Ovary (tissue), 7 donors: ENCODE measurements at regions not wholly inside any gene's neighbourhood (a gene's known extent, or its start where the extent isn't known, plus 50 kb on each side); places are given as distances from the start of the nearest gene placed in this dataset.

Experiments
- DNase-seq, 5 donors: peaks; one replicate each; pipeline ENCODE4 v3.0.0-alpha.2; 2019 to 2020
- H3K27ac ChIP-seq, 2 donors: fragments of 200-600 bp; one replicate each; pipeline versions ENCODE4 v1.5.1 to v1.8.0; 2019 to 2022
- H3K27me3 ChIP-seq: fragments of 200-600 bp; one replicate; pipeline ENCODE4 v1.8.0; 2022
- H3K36me3 ChIP-seq: fragments of 200-600 bp; sonication (generic); one replicate; pipeline ENCODE4 v1.5.1; 2019
- H3K4me1 ChIP-seq: one replicate; pipeline ENCODE4 v1.8.1; 2013; ENCODE audit warnings: mild to moderate bottlenecking, moderate library complexity; ENCODE audit not compliant: insufficient read depth
- H3K4me3 ChIP-seq: fragments of 200-600 bp; sonication (generic); one replicate; pipeline ENCODE4 v1.5.1; 2017
- H3K9me3 ChIP-seq, 2 donors: fragments of 200-600 bp in 1 of 2; sonication (generic) in 1 of 2; one replicate each; pipeline versions ENCODE4 v1.5.1 to v1.8.1; 2013 to 2019; ENCODE audit warnings: mild to moderate bottlenecking in 1 of 2, moderate library complexity in 1 of 2
- EP300 ChIP-seq: sonication (generic); formaldehyde crosslinking; IDR thresholded peaks from one replicate; pipeline ENCODE4 v1.6.1; 2017; ENCODE audit warnings: antibody characterized with exemption
- POLR2A ChIP-seq: fragments of 450-650 bp; IDR thresholded peaks from one replicate; pipeline ENCODE4 v1.6.1; 2017; ENCODE audit warnings: antibody characterized with exemption, mild to moderate bottlenecking, moderate library complexity
- WGBS, 3 donors: extraction: QIAGEN DNeasy Blood & Tissue Kit in 1 of 3; methylation state at CpG; one replicate each; pipeline versions ENCODE4 v1.1.5 to v1.1.7; 2013 to 2017; 5-methylcytosine and 5-hydroxymethylcytosine counted together
- intact Hi-C, 4 donors: fragments of 100-400 bp; cut with DNase I; formaldehyde crosslinking; loops; one replicate each; pipeline versions ENCODE4 v1.11.0 to v1.15.1; 2022 to 2023
- TF ChIP-seq, protein P1 (sequence below), 3 donors: fragments of 450-650 bp in 2 of 3; fragments of 200-600 bp in 1 of 3; IDR thresholded peaks; one replicate each; pipeline versions ENCODE4 v1.5.1 to v1.8.0; 2016 to 2022; ENCODE audit warnings: antibody characterized with exemption in 3 of 3, mild to moderate bottlenecking in 1 of 3
- donor health status: DM: no; HTN: no; CAD: no; lungs with moderate emphysema.
- donor health status: DM: no; HTN: no; CAD: no.
- donor health status: Bipolar disorder and iron deficiency.
- donor health status: DM: no; HTN: no; CAD: no.
- donor health status: DM: yes; HTN: yes; CAD: no.

DNA sequence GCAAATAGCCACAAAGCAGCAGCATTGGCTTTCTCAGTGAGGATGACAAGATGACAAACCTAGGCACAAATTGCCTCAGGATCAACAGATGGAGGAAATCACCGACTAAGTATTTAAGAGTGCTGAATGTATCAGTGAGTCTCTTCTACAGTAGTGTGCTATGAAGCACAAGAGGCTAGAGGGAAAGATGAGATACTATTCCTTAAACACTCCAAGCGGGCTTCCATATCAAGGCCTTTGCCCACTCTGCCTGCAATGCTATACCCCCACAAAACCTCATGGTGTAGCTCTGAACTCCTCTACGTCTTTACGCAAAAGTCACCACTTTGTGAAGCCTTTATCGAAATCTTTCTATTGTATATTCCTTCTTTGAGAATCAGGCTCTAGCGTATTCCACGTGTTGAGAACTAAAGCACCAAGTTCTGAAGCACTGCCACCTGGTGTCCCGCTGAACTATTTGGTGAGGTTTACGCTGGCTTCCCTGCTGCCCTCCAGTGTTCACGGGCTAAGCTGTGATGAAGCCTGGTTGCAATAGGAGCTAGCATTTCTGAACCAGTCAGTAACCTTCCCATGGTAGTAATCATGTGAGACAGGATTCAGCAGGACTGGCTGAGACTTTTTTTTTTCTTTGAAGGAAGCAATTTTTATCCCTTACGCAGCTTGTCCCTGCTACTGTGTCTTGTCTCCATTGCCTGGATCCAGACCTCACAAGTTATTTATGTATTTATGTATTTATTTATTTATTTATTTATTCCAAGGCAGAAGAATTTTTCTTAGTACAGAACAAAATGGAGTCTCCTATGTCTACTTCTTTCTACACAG lies 426.5 kb upstream of the OR4E1 start:
- peak; percentile 36 to 79 (median 63) for DNase-seq
- intact Hi-C loops = no loop called here
- H3K27ac ChIP-seq = no peak overlapping the region
- no peak overlapping the region for H3K4me3 ChIP-seq
- TF ChIP-seq, protein P1, sequence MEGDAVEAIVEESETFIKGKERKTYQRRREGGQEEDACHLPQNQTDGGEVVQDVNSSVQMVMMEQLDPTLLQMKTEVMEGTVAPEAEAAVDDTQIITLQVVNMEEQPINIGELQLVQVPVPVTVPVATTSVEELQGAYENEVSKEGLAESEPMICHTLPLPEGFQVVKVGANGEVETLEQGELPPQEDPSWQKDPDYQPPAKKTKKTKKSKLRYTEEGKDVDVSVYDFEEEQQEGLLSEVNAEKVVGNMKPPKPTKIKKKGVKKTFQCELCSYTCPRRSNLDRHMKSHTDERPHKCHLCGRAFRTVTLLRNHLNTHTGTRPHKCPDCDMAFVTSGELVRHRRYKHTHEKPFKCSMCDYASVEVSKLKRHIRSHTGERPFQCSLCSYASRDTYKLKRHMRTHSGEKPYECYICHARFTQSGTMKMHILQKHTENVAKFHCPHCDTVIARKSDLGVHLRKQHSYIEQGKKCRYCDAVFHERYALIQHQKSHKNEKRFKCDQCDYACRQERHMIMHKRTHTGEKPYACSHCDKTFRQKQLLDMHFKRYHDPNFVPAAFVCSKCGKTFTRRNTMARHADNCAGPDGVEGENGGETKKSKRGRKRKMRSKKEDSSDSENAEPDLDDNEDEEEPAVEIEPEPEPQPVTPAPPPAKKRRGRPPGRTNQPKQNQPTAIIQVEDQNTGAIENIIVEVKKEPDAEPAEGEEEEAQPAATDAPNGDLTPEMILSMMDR (IDR thresholded peaks at IDR 0.05) = peak; percentile 27 to 75 (median 52)
- no peak for TF ChIP-seq POLR2A
- H3K36me3 ChIP-seq = no peaks in the 10 kb centered on the region
- H3K9me3 ChIP-seq = no peaks in the 10 kb centered on the region
- H3K4me1 ChIP-seq = peaks cover 6% of the 10 kb centered on the region
- no peaks in the 10 kb centered on the region for H3K27me3 ChIP-seq
- WGBS, 3 donors = 28 to 36% (median 34%) methylated on average over 11 of the region's 11 CpGs

DNA sequence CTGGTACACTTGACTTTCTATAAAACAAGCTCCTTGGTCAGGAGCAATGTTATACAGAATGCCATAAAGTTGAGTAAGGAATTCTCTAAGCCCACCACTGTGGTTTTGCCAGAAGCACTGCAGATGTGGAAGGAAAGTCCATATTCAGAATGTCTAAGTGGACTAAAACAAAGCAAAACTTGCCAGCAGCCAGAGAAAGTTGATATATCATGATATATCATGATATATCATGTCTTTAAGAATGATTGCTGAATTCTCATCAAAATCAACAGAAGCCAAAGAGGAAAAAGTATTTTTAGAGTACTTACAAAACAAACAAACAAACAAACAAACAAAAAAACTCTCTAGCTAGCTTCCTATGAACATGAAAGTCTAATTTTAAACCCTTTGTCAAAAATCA lies 424.8 kb upstream of the OR4E1 start:
- intact Hi-C loops = no loop called here
- DNase-seq = no peak
- H3K27me3 ChIP-seq = no peaks in the 10 kb centered on the region
- H3K36me3 ChIP-seq = no peaks in the 10 kb centered on the region
- no peak overlapping the region for H3K27ac ChIP-seq
- TF ChIP-seq POLR2A = no peak
- TF ChIP-seq, protein P1 (IDR thresholded peaks at IDR 0.05) = no peak
- no peak for TF ChIP-seq EP300
- H3K9me3 ChIP-seq = no peaks in the 10 kb centered on the region
- peaks cover 8% of the 10 kb centered on the region for H3K4me1 ChIP-seq
- no peak overlapping the region for H3K4me3 ChIP-seq

DNA sequence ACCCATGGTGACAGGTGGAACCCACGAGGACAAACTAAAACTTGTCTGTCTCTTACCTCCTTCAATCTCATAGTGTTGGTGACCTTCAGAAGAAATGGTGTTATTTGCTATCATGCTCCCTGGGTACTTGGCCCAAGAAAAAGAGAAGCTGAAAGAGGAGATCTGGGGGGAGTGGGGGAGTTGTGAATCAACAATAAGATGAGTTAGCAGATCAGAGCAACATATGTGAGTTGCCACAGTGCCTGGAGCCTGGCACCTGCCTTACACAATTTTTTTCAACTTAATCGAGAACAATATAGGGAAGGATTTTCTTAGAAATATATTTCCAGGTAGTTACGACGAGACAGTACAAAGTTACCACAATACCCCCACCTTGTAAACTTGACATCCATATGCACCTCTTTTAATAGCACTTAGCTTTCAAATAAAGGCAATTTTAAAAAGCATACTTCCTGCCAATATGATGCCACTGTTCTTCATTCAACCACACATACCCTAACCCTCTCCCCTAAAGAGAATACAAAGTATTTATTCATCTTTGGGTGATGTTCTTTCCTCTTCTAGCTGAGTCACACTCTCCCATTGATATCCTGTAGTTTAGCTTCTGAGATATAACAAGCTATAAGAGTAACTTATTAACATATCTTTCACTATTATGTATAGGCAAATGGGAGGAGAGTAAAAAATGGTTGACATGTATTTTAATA lies 424.1 kb upstream of the OR4E1 start:
- Histone ChIP-seq H3K9me3 (no peaks in the 10 kb centered on the region), H3K27ac (no peak overlapping the region), H3K4me1 (peaks cover 8% of the 10 kb centered on the region), H3K4me3 (no peak overlapping the region), H3K27me3 (no peaks in the 10 kb centered on the region), H3K36me3 (no peaks in the 10 kb centered on the region)
- WGBS, 3 donors = 77 to 83% (median 80%) methylated on average over 4 of the region's 4 CpGs
- intact Hi-C loops = no loop called here
- TF ChIP-seq POLR2A (no peak), EP300 (no peak)
- TF ChIP-seq, protein P1 (IDR thresholded peaks at IDR 0.05) = no peak
- no peak for DNase-seq

DNA sequence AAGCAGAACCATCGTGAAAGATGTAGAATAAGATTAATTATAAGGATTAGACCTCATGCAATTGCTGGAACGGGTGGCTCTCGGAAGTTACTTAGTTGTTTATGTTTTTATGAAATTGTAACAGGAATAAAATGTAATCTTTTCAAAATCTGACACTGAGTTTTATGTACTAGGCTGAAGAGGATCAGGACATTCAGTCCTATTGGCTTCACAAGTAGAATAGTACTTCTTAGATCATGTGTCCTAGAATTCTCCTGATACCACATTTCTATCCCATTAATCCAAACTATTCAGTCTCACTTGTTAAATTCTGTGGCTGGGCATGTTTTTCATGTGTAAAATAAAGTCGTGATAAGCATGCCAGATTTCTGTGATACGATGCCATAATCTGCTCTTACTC lies 423.5 kb upstream of the OR4E1 start:
- TF ChIP-seq, protein P1 (IDR thresholded peaks at IDR 0.05) = no peak
- TF ChIP-seq EP300 (no peak), POLR2A (no peak)
- H3K27me3 ChIP-seq = no peaks in the 10 kb centered on the region
- no peak for DNase-seq
- WGBS, 3 donors = 23 to 50% (median 27%) methylated on average over 5 of the region's 5 CpGs
- H3K36me3 ChIP-seq = no peaks in the 10 kb centered on the region
- no peak overlapping the region for H3K27ac ChIP-seq
- H3K4me1 ChIP-seq = peaks cover 8% of the 10 kb centered on the region
- no peaks in the 10 kb centered on the region for H3K9me3 ChIP-seq
- H3K4me3 ChIP-seq = no peak overlapping the region
- intact Hi-C loops = no loop called here
